Stomach (tissue), 8 donors: ENCODE measurements at regions not wholly inside any gene's neighbourhood (a gene's known extent, or its start where the extent isn't known, plus 50 kb on each side); places are given as distances from the start of the nearest gene placed in this dataset.

Experiments used
- DNase-seq, 2 donors: peaks; one replicate each; pipeline versions ENCODE4 v3.0.0 to v3.0.0-alpha.2; 2013 to 2019
- H3K27ac ChIP-seq, 5 donors: fragments of 200-600 bp in 4 of 5; sonication (generic) in 4 of 5; one replicate each; pipeline ENCODE4 v1.5.1; 2013 to 2019; ENCODE audit warnings: mild to moderate bottlenecking in 1 of 5, moderate library complexity in 1 of 5
- H3K27me3 ChIP-seq, 3 donors: fragments of 200-600 bp; sonication (generic); one replicate each; pipeline ENCODE4 v1.5.1; 2017 to 2019; ENCODE audit warnings: mixed run types in 1 of 3
- H3K36me3 ChIP-seq, 4 donors: fragments of 200-600 bp; sonication (generic); 1 replicate in 3 of 4; 2 replicates in 1 of 4; pipeline ENCODE4 v1.5.1; 2016 to 2019
- H3K4me1 ChIP-seq, 4 donors: fragments of 200-600 bp; sonication (generic); one replicate each; pipeline ENCODE4 v1.5.1; 2016 to 2019
- H3K4me3 ChIP-seq, 4 donors: fragments of 200-600 bp; sonication (generic) in 3 of 4; one replicate each; pipeline ENCODE4 v1.5.1; 2016 to 2019; ENCODE audit warnings: mild to moderate bottlenecking in 1 of 4
- H3K9me3 ChIP-seq, 4 donors: fragments of 200-600 bp; sonication (generic); one replicate each; pipeline ENCODE4 v1.5.1; 2016 to 2019
- CTCF ChIP-seq, 7 experiments: fragments of 450-650 bp in 4 of 7; fragments of 200-600 bp in 3 of 7; sonication (generic) in 3 of 7; IDR thresholded peaks; one replicate each; pipeline ENCODE4 v1.5.1; 2016 to 2019; ENCODE audit warnings: antibody characterized with exemption in 7 of 7, control low read depth in 2 of 7, mild to moderate bottlenecking in 1 of 7
- EP300 ChIP-seq: sonication (generic); formaldehyde crosslinking; IDR thresholded peaks from one replicate; pipeline ENCODE4 v1.6.1; 2017; ENCODE audit warnings: antibody characterized with exemption
- POLR2A ChIP-seq, 4 donors: fragments of 450-650 bp; IDR thresholded peaks; one replicate each; pipeline ENCODE4 v1.6.1; 2016; ENCODE audit warnings: antibody characterized with exemption in 4 of 4, control low read depth in 2 of 4, mild to moderate bottlenecking in 1 of 4, moderate library complexity in 1 of 4
- POLR2AphosphoS5 ChIP-seq, 3 donors: sonication (generic); formaldehyde crosslinking; IDR thresholded peaks; one replicate each; pipeline ENCODE4 v1.6.1; 2016; ENCODE audit warnings: antibody characterized with exemption in 3 of 3
- WGBS, 5 donors: extraction: QIAGEN DNeasy Blood & Tissue Kit in 3 of 5; methylation state at CpG; one replicate each; pipeline versions ENCODE4 v1.1.5 to v1.1.7; 2013 to 2018; 5-methylcytosine and 5-hydroxymethylcytosine counted together
- intact Hi-C: fragments of 100-400 bp; cut with DNase I; formaldehyde crosslinking; loops from one replicate; pipeline ENCODE4 v1.15.1; 2023; ENCODE audit warnings: low total_unique reads
- donor health status: healthy with polysubstance abuse.
- donor health status: Bipolar disorder and iron deficiency.
- donor health status: healthy.

DNA sequence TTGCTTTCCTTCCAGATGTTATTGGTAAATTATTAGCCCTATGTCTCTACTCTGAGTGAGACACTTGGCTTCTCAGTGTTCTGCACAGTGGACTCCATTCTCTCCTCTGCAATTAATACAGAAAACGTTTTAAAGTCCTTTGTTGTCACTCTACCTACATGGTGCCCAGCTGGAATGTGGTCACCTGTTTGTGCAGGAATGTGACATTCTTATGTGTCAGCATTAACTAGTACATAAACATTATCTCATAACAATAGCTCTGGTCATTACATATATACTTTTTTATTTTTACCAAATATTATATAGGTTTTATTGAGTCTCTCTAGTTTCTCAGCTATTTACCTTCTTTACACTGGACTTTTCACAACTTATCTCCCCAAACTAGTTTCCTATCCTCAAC lies 147.0 kb upstream of the KCNMB2 start:
- Histone ChIP-seq H3K4me3 (no peak overlapping the region), H3K4me1 (peaks cover 0 to 17% (median 6%) of the 10 kb centered on the region in 4 donors), H3K9me3 (no peaks in the 10 kb centered on the region), H3K27ac (no peak overlapping the region), H3K36me3 (no peaks in the 10 kb centered on the region), H3K27me3 (no peaks in the 10 kb centered on the region)
- TF ChIP-seq POLR2A (IDR thresholded peaks at IDR 0.05) = no peak
- TF ChIP-seq POLR2AphosphoS5 (IDR thresholded peaks at IDR 0.05) = no peak
- TF ChIP-seq CTCF (IDR thresholded peaks at IDR 0.05) = no peak
- no peak for TF ChIP-seq EP300
- intact Hi-C loops = no loop called here
- DNase-seq = no peak
- WGBS, 5 donors = 13 to 39% (median 24%) methylated on average over 1 of the region's 1 CpG

DNA sequence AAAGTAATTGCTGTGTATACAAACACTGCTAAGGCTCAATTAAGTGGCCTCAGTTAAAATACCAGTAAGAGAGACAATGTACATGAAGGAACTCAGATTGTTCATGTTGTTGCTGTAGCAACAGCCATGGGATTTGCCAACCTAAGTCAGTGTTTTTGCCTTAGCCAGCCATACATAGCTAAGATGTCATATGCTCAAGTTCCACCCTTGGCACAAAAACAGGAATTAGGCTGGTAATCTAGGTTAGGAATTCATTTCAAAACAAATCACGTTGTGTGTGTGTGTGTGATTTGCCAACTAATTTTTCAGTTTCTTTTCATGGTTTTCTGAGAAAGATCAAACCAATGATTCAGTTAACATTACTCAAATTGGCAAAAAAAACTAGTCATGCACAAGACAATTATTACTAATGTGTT lies 143.7 kb upstream of the KCNMB2 start:
- H3K36me3 ChIP-seq = no peaks in the 10 kb centered on the region
- H3K4me3 ChIP-seq = no peak overlapping the region
- WGBS, 5 donors = 0 to 13% (median 4%) methylated on average over 1 of the region's 1 CpG
- no peak overlapping the region for H3K27ac ChIP-seq
- no peaks in the 10 kb centered on the region for H3K27me3 ChIP-seq
- peaks cover 0 to 8% (median 3%) of the 10 kb centered on the region in 4 donors for H3K4me1 ChIP-seq
- H3K9me3 ChIP-seq = no peaks in the 10 kb centered on the region
- intact Hi-C loops = no loop called here
- TF ChIP-seq EP300 (no peak), POLR2AphosphoS5 (IDR thresholded peaks at IDR 0.05) (no peak), POLR2A (IDR thresholded peaks at IDR 0.05) (no peak), CTCF (IDR thresholded peaks at IDR 0.05) (no peak)
- DNase-seq = peak in 1 of 2 donors; percentile 47

DNA sequence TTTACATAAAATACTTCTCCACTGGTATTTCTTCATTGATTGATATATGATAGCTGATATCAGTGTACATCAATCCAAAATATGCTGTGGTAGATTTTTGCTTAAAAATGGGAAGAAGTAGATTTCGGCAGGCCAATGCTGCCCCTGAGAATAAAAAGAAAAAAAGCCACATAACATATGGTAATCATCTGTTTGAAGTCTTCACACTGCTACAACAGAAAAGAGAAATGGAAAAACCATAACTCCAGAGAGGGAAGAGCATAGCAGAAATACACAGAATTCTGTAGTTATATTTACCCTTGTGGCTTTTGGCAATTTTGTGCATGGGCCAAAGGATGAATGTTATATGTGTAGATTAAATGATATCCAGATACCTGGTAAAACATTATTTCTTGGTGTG lies 143.1 kb upstream of the KCNMB2 start:
- H3K36me3 ChIP-seq = no peaks in the 10 kb centered on the region
- DNase-seq = peak in 1 of 2 donors; percentile 4
- H3K4me3 ChIP-seq = no peak overlapping the region
- no peak for TF ChIP-seq POLR2A (IDR thresholded peaks at IDR 0.05)
- no peak for TF ChIP-seq POLR2AphosphoS5 (IDR thresholded peaks at IDR 0.05)
- no peak for TF ChIP-seq EP300
- no peak for TF ChIP-seq CTCF (IDR thresholded peaks at IDR 0.05)
- no peak overlapping the region for H3K27ac ChIP-seq
- no peaks in the 10 kb centered on the region for H3K9me3 ChIP-seq
- H3K4me1 ChIP-seq = peaks cover 0 to 8% (median 3%) of the 10 kb centered on the region in 4 donors
- intact Hi-C loops = no loop called here
- WGBS, 5 donors = 5 to 86% (median 38%) methylated on average over 1 of the region's 1 CpG
- no peaks in the 10 kb centered on the region for H3K27me3 ChIP-seq

GRCh38 chr3:178393824-178394223 lies 142.4 kb upstream of the KCNMB2 start:
- intact Hi-C loops = no loop called here
- no peak overlapping the region for H3K27ac ChIP-seq

More at GRCh38 chr3:178393824-178394223, 142.4 kb upstream of the KCNMB2 start:
- no peaks in the 10 kb centered on the region for H3K36me3 ChIP-seq
- peak in 1 of 2 donors; percentile 56 for DNase-seq
- TF ChIP-seq POLR2AphosphoS5 (IDR thresholded peaks at IDR 0.05) = no peak
- no peak for TF ChIP-seq POLR2A (IDR thresholded peaks at IDR 0.05)
- TF ChIP-seq EP300 = no peak
- TF ChIP-seq CTCF (IDR thresholded peaks at IDR 0.05) = no peak
- H3K4me3 ChIP-seq = no peak overlapping the region
- peaks cover 0 to 5% (median 0%) of the 10 kb centered on the region in 4 donors for H3K9me3 ChIP-seq
- no peaks in the 10 kb centered on the region for H3K27me3 ChIP-seq
- peaks cover 0 to 8% (median 3%) of the 10 kb centered on the region in 4 donors for H3K4me1 ChIP-seq
